Fibroblast of lung (primary cell): ENCODE measurements at regions not wholly inside any gene's neighbourhood (a gene's known extent, or its start where the extent isn't known, plus 50 kb on each side); places are given as distances from the start of the nearest gene placed in this dataset.

ENCODE experiments used
- CTCF ChIP-seq, 2 donors: IDR thresholded peaks in 1 of 2; conservative IDR thresholded peaks in 1 of 2; 1 replicate in 1 of 2; 2 replicates in 1 of 2; pipeline ENCODE4 v1.5.1; 2011 to 2012; ENCODE audit warnings: low read length in 2 of 2, control low read depth in 1 of 2, inconsistent platforms in 1 of 2, low read depth in 1 of 2, mild to moderate bottlenecking in 1 of 2
- EZH2 ChIP-seq: IDR thresholded peaks from 2 replicates; pipeline ENCODE4 v1.5.1; 2012; ENCODE audit warnings: low read length, control low read depth, mild to moderate bottlenecking; ENCODE audit errors: missing control alignments

- no peak for TF ChIP-seq CTCF (conservative IDR thresholded peaks at IDR 0.05 in 1 of 2, IDR thresholded peaks at IDR 0.05 in 1 of 2; ENCODE audit: low read depth in 1 of 2, low read length in 2 of 2)
- no peak for TF ChIP-seq EZH2
Measured at GRCh38 chr12:87518036-87518435, 511.2 kb downstream of the C12orf50 start.
